Calu3 (cell line): ENCODE measurements at regions not wholly inside any gene's neighbourhood (a gene's known extent, or its start where the extent isn't known, plus 50 kb on each side); places are given as distances from the start of the nearest gene placed in this dataset.

Source experiments
- BruUV-seq: library from RNA; stranded (reverse); fragments of 400-500 nt; replicated peaks from 2 replicates; lab custom pipeline; 2021; lab: Mats Ljungman, UMichigan
- CTCF ChIA-PET: fragments of 300-600 bp; sonication (Branson Sonifier 250); formaldehyde crosslinking; loops from one replicate; lab custom pipeline; 2022; ENCODE audit warnings: antibody characterized with exemption; lab: Charles Lee
- DNase-seq: peaks from one replicate; pipeline ENCODE4 v3.0.0; 2022
- H3K27ac Mint-ChIP-seq: one replicate; pipeline ENCODE4 v1.8.0; 2022; ENCODE audit warnings: mixed read lengths; ENCODE audit not compliant: unreplicated experiment
- H3K27me3 Mint-ChIP-seq: one replicate; pipeline ENCODE4 v1.8.0; 2022; ENCODE audit warnings: mixed read lengths; ENCODE audit not compliant: unreplicated experiment
- H3K36me3 Mint-ChIP-seq: one replicate; pipeline ENCODE4 v1.8.0; 2022; ENCODE audit warnings: mild to moderate bottlenecking, moderate library complexity, mixed read lengths; ENCODE audit not compliant: insufficient read depth, unreplicated experiment
- H3K4me1 Mint-ChIP-seq: one replicate; pipeline ENCODE4 v1.8.0; 2022; ENCODE audit warnings: mild to moderate bottlenecking, low read depth, mixed read lengths; ENCODE audit not compliant: unreplicated experiment
- H3K4me3 Mint-ChIP-seq: one replicate; pipeline ENCODE4 v1.8.0; 2022; ENCODE audit warnings: mild to moderate bottlenecking, low read depth, moderate library complexity, mixed read lengths; ENCODE audit not compliant: unreplicated experiment
- H3K9me3 Mint-ChIP-seq: one replicate; pipeline ENCODE4 v1.8.0; 2022; ENCODE audit warnings: low read depth, mixed read lengths; ENCODE audit not compliant: unreplicated experiment
- intact Hi-C: fragments of 100-400 bp; cut with micrococcal nuclease; formaldehyde crosslinking; loops from one replicate; pipeline ENCODE4 v1.10.0; 2022; ENCODE audit not compliant: unreplicated experiment
- TF ChIP-seq, protein P1 (sequence below): fragments of 200-600 bp; IDR thresholded peaks from one replicate; pipeline ENCODE4 v1.8.0; 2022; ENCODE audit warnings: antibody characterized with exemption; ENCODE audit not compliant: unreplicated experiment

DNA sequence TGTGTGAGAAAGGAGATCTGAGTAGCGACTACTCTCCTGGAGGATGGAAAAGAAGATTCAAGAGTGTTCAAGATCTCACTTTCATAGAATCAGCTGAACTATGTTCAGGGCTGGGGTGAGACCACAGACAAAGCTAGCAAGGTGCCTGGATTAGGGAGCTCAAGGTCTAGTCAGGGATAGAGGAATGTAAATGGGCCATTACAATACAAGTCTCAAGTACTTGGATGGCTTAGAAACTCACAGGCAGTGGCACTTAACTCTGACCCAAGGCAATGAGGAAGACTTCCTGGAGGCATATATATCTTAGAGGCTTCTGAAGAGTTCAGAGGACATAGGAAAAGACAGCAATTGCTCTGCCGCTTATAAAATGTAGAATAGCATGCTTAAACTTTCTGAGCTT lies 184.9 kb upstream of the CDH11 start:
- H3K27me3 Mint-ChIP-seq, result no peaks in the 10 kb centered on the region
- DNase-seq, result no peak
- peaks cover 26% of the 10 kb centered on the region for H3K9me3 Mint-ChIP-seq
- CTCF ChIA-PET, result no interaction called here
- intact Hi-C loops, result no loop called here
- no peak overlapping the region for H3K27ac Mint-ChIP-seq
- BruUV-seq, result no TSS peak
- no peaks in the 10 kb centered on the region for H3K36me3 Mint-ChIP-seq
- no peak overlapping the region for H3K4me3 Mint-ChIP-seq
- no peaks in the 10 kb centered on the region for H3K4me1 Mint-ChIP-seq
- TF ChIP-seq, protein P1, sequence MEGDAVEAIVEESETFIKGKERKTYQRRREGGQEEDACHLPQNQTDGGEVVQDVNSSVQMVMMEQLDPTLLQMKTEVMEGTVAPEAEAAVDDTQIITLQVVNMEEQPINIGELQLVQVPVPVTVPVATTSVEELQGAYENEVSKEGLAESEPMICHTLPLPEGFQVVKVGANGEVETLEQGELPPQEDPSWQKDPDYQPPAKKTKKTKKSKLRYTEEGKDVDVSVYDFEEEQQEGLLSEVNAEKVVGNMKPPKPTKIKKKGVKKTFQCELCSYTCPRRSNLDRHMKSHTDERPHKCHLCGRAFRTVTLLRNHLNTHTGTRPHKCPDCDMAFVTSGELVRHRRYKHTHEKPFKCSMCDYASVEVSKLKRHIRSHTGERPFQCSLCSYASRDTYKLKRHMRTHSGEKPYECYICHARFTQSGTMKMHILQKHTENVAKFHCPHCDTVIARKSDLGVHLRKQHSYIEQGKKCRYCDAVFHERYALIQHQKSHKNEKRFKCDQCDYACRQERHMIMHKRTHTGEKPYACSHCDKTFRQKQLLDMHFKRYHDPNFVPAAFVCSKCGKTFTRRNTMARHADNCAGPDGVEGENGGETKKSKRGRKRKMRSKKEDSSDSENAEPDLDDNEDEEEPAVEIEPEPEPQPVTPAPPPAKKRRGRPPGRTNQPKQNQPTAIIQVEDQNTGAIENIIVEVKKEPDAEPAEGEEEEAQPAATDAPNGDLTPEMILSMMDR, result no peak

DNA sequence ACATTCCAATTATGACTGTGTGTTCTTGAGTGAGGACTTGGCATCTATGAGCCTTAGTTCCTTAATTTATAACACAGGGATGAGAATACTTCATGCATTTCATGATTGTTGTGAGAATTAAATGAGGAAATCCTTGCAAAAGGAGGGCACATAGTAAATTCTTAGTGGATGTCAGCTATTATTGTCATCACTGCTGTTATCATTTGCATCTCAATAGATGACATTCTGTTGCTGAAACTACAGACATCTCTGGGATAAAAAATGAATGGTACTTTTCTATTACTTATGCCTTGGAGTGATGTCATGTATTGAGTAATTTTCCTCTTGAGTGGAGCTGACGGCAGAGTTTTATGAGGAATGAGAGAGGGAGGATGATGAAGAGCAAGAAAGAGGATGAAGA lies 184.4 kb upstream of the CDH11 start:
- TF ChIP-seq, protein P1, result no peak
- no peak for DNase-seq
- intact Hi-C loops, result no loop called here
- no peaks in the 10 kb centered on the region for H3K4me1 Mint-ChIP-seq
- peaks cover 26% of the 10 kb centered on the region for H3K9me3 Mint-ChIP-seq
- H3K4me3 Mint-ChIP-seq, result no peak overlapping the region
- H3K27ac Mint-ChIP-seq, result no peak overlapping the region
- BruUV-seq, result no TSS peak
- CTCF ChIA-PET, result no interaction called here
- H3K27me3 Mint-ChIP-seq, result no peaks in the 10 kb centered on the region
- H3K36me3 Mint-ChIP-seq, result no peaks in the 10 kb centered on the region

DNA sequence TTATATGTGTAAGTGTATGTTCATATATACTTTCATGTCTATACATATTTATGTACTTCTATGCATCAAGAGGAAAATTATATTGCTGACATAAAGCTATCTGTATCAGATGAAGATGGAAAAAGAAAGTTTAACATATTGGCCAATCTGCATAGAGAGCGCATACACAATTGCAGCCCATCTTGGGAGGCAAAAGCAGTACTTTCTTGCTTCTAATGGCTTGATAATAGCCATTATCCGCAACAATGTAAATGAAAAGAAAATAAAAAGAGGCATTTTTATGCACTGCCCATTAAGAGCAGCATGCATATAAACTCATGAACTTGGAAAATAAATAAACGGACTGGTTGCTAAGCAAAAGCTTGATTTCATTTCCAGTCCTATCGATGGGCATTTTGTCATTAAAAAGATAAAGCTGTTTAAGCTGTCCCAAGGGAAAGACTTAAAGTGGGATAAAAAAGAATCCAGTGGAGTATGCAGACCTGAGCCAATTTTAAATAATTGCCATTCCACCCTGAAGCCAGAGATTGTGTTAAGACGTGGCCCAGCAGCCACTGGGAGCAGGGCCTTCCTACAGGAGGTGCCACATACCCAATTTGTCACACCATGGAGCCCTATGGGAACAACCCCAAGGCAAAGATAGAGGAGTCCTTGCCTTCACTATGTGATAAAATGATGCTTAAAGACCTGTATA lies 183.6 kb upstream of the CDH11 start:
- no peak for DNase-seq
- CTCF ChIA-PET, result no interaction called here
- H3K4me1 Mint-ChIP-seq, result no peaks in the 10 kb centered on the region
- H3K9me3 Mint-ChIP-seq, result peaks cover 29% of the 10 kb centered on the region
- H3K36me3 Mint-ChIP-seq, result no peaks in the 10 kb centered on the region
- H3K27ac Mint-ChIP-seq, result no peak overlapping the region
- BruUV-seq, result no TSS peak
- H3K4me3 Mint-ChIP-seq, result no peak overlapping the region
- intact Hi-C loops, result no loop called here
- no peaks in the 10 kb centered on the region for H3K27me3 Mint-ChIP-seq
- TF ChIP-seq, protein P1, result no peak

DNA sequence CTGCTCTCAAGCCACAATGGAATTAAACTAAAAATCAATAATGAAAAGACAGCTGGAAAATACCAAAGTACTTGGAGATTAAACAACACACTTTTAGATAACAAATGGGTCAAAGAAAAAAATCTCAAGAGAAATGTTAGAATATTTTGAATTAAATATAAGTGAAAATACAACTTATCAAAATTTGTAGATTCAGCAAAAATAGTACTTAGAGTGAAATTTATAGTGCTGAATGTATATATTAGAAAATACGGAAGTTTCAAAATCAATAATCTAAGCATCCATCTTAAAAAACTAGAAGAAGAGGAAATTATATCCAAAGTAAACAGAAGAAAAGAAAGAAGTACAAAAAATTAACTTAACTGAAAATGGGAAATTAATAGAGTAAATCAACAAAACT lies 179.2 kb upstream of the CDH11 start:
- Mint-ChIP-seq H3K4me1 (no peaks in the 10 kb centered on the region), H3K9me3 (peaks cover 22% of the 10 kb centered on the region), H3K27ac (no peak overlapping the region), H3K4me3 (no peak overlapping the region), H3K36me3 (no peaks in the 10 kb centered on the region), H3K27me3 (no peaks in the 10 kb centered on the region)
- intact Hi-C loops, result no loop called here
- CTCF ChIA-PET, result no interaction called here
- TF ChIP-seq, protein P1, result no peak
- no TSS peak for BruUV-seq
- no peak for DNase-seq
